DMS79 treated with DMSO at 0.1 percent for 48 hours (cell line): ENCODE measurements at regions not wholly inside any gene's neighbourhood (a gene's known extent, or its start where the extent isn't known, plus 50 kb on each side); places are given as distances from the start of the nearest gene placed in this dataset.

Experiments
- DNase-seq: peaks from one replicate; lab custom pipeline; 2025; lab: John Stamatoyannopoulos, UW

DNA sequence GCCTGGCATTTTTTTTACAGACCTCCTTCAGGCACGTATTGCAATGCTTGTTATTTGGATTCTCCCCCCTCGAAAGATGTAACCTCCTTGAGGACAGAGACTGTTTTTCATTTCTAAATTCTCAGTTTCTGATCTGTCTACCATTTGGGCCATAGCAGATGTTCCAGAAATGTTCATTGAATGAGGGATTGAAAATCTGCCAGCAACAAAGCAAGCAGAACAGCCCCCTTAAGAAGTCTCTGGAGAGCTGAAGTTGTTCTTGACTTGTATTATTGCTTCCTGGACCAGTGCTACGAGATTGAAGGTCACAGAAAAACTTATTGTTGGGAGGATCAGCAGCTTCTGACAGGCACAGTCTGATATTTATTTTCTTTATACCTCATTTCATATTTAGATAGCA, 355.5 kb downstream of the EPHA4 start:
- peak; percentile 52 for DNase-seq

DNA sequence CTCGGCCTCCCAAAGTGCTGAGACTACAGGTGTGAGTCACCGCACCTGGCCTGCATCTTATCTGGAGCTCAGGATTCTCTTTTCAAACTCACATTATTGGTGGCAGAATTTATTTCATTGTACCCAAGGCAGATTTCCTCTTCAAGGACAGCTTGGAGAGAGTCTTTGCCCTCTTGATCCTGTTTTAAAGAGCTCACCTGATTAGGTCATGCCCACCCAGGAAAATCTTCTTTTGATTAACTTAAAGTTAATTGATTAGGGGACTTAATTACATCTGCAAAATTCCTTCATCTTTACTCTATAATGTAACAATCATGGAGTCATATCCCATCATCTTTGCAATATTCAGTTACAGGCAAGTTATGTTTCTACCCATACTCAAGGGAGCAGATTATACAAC, 346.4 kb downstream of the EPHA4 start:
- DNase-seq: no peak

DNA sequence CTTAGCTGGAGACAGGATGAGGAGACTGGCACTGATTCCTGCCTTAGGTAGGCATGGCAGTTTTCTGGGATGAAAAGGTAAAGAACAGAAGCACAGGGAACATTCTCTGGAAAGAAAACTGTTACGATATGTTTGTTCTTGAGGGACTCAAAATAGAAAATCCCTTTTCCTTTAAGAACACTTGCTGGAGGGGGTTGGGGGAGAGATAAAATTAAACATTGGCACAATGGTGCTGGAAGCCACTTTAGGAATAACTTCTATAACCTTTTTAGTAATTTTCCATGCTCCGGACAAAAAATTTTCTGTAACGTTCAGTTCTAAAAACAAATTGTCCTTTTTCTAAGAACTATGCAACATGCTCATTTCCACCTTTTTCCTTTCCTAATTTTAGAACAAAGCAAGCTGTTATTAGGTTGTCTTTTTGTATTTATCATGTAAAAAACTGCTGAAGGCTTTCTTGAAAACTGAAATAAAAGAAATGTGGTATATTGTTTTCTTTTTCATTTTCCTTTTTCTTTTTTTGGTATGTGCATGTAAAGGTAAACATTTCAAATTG, 343.8 kb downstream of the EPHA4 start:
- no peak for DNase-seq

DNA sequence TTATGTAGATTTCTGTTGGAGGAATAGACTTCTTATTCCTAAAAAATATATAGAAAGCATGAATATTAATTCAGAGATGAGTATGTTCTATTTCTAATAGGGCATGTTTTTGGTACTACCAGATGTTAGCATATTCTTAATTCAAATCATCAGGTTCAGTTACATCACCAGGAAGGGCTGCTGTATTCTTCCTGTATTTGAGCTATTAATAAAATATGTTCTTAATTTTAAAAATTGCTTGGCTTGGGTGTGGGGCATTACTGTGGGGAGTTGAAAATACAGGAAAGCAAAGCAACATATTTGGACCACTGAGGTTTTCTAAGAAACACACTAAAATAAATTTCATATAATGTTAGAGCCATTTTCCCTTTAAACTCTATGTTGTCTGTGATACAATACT, 343.0 kb downstream of the EPHA4 start:
- DNase-seq: no peak

GRCh38 chr2:221231511-221231910, 340.6 kb downstream of the EPHA4 start:
- DNase-seq: no peak

DNA sequence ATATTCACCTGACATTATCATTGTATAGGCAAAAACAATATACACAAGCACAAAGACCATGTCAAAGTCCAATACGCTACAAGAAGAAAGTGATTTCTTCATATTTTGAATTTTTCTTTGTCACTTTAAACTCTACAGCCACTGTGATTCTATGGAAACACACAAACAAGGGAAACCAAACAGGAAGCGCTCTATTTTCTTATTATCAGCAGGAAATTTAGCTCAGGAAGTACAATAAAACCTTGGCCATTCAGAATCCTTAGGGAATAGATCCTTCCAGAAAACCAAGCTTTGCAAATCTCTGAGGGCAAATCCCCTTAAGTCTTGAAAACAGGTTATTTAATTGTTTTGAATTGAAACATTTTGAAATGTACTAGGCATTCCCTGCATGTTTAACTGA, 336.2 kb downstream of the EPHA4 start:
- DNase-seq: no peak

GRCh38 chr2:221241072-221241471, 331.0 kb downstream of the EPHA4 start:
- DNase-seq: no peak

- DNase-seq: no peak
Measured at GRCh38 chr2:221243771-221244170, 328.3 kb downstream of the EPHA4 start.

DNA sequence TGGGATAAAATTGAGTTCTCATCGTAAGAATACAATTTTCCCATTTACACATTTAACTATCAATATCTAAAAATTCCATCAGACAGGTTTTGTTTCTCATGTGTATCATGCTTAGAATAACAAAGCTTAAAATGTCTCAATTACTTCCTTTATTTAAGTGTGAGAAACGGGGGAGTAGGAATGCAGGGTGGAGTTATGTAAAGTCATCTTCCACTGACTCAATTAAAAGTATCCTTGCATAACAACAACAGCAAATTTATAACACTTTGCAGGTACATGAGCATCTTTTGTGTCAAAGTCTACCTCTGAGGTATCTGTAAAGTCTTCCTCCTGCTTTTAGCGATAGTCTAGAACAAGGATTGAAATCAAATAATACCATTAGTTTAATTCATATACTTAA, 327.1 kb downstream of the EPHA4 start:
- DNase-seq: no peak

- no peak for DNase-seq
Measured at GRCh38 chr2:221245772-221246171, 326.3 kb downstream of the EPHA4 start.

GRCh38 chr2:221254299-221254698, 317.8 kb downstream of the EPHA4 start:
- peak; percentile 56 for DNase-seq

DNA sequence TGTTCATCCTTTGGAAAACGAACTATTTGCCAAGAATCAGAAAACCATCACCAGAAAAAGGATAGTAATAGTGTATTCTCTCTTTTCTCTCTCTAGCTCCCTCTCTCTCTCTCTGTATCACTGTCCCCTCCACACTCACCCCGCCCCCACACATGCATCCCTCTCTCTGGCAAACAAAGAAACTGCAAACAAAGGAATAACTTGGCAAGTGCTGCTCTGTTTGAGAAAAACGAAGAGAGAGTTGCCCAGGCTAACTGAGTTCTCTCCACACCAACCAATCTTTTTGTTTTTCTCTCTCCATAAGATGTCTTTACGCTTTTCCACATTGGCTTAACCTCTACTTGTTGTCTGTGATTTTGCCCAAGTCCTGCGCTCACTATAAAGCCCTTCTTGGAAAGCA, 316.2 kb downstream of the EPHA4 start:
- no peak for DNase-seq

GRCh38 chr2:221258464-221258863, 313.6 kb downstream of the EPHA4 start:
- DNase-seq: no peak

GRCh38 chr2:221262651-221263050, 309.5 kb downstream of the EPHA4 start:
- DNase-seq: no peak

- DNase-seq: no peak
Measured at GRCh38 chr2:221263573-221263972, 308.5 kb downstream of the EPHA4 start.

DNA sequence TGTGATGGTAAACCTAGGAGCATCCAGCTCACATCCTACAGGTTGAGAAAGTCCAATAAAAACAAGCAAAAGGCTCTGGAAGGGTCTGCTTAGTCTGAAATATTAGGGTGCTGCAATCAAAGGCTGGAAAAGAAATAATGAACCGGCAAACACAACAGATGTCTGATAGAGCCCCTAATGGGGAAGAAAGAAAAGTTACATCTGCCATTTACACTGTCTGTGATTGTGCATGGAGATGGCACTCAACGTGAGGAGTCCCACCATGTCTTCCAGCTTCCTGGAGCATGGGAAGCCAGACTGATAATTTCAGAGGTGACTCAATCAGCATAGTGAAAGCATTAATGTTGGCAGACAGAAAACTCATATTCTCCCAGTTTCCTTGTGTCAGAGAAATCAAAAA, 307.8 kb downstream of the EPHA4 start:
- DNase-seq: no peak

GRCh38 chr2:221267773-221268425, 304.2 kb downstream of the EPHA4 start:
- peak; percentile 3 for DNase-seq

- no peak for DNase-seq
Measured at GRCh38 chr2:221268631-221269030, 303.5 kb downstream of the EPHA4 start.

GRCh38 chr2:221270806-221271205, 301.3 kb downstream of the EPHA4 start:
- no peak for DNase-seq

GRCh38 chr2:221272729-221273128, 299.4 kb downstream of the EPHA4 start:
- no peak for DNase-seq

DNA sequence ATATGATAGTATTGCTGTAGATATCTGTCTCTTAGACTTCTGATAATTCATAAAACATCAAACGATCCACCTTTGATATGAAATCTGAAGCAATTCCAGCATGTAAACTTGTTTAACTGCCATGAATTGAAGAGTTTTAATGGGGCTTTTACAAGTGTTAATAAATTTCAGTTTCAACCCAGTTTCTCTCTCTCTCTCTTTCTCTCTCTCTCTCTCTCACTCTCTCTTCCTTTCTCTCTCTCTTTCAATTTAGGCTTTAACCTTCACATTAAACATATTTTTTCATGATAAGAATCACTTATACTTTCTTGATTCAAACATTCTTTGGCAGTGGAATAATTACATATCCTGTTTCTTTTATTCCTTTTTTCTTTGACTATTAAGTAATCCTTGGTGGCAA, 296.1 kb downstream of the EPHA4 start:
- no peak for DNase-seq

DNA sequence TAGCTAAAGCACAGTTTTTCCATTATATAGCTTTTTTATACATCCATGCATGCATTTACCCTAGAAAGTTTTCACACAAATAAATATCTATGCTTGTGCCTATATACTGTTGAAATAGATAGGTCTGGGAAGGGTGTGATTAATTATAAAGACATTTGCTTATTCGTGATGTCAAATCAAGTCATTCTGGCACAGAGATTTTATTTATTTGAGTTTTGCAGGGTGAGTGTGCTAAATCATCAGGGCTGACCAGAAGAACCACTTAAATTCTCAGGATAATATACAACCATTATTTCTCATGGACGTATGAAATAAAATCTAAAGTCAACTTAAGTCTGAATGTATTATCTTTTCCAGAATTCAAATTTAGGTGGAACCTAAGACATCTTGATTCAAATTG, 295.5 kb downstream of the EPHA4 start:
- DNase-seq: no peak

GRCh38 chr2:221282386-221282785, 289.7 kb downstream of the EPHA4 start:
- no peak for DNase-seq

DNA sequence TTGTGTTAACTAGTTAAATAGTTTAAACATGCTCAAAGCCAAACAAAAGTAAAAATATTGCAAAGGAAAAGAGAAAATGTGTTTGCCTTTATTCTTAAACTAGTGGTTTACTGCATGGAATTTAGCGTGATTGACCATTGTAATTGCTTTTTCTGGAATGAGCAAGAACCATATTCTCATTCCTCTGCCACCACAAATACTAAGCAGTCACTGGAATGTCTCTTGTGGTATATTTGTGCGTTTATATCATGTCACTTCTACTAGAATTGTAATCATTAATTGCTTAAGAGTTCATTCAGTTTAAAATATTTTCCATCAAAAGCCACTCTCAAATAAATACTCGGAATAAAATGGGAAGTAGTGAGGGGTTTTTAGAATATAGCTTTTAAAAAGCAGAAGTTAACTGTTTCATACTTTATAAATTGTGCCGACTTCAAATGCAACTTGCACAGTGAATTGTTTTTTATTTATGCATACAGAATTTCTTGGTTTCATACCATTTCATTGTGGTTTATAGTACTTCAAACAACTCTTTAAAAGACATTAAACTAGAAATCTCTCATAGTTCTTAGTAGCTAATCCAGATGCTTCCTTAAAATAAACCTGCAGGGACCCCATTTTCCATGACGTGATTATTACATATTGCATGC, 288.1 kb downstream of the EPHA4 start:
- DNase-seq: no peak
